SK-N-SH (cell line): ENCODE measurements at regions not wholly inside any gene's neighbourhood (a gene's known extent, or its start where the extent isn't known, plus 50 kb on each side); places are given as distances from the start of the nearest gene placed in this dataset.

Source experiments
- CTCF ChIA-PET: fragments of 300-600, 350-600 bp; formaldehyde crosslinking; extraction: SDS; loops from one replicate; lab custom pipeline; 2021; lab: Yijun Ruan, JAX
- POLR2A ChIA-PET: fragments of 350-600 bp; sonication (Branson Sonifier 250); formaldehyde crosslinking; extraction: SDS; loops from one replicate; lab custom pipeline; 2020; ENCODE audit warnings: antibody characterized with exemption, inconsistent platforms; lab: Yijun Ruan, JAX
- DNase-seq: peaks from one replicate; pipeline ENCODE4 v3.0.0; 2012
- H2AFZ ChIP-seq: fragments of 200-600 bp; sonication (generic); 2 replicates; pipeline ENCODE4 v1.8.1; 2016; ENCODE audit warnings: antibody characterized with exemption, mild to moderate bottlenecking, low read depth
- H3F3A ChIP-seq: fragments of 200-600 bp; sonication (generic); replicated peaks from 2 replicates; pipeline ENCODE3; 2016; ENCODE audit warnings: antibody characterized with exemption, mild to moderate bottlenecking; ENCODE audit not compliant: insufficient read depth
- H3K27ac ChIP-seq, 2 experiments: fragments of 200-500 bp in 1 of 2; fragments of 200-600 bp in 1 of 2; sonication (Bioruptor generic) in 1 of 2; sonication (generic), shearing (Covaris generic) in 1 of 2; 2 replicates each; pipeline versions ENCODE4 v1.5.1 to v1.6.1; 2014 to 2016; ENCODE audit warnings: low read depth in 2 of 2, inconsistent platforms in 1 of 2, low read length in 1 of 2, mild to moderate bottlenecking in 1 of 2, mixed read lengths in 1 of 2
- H3K27me3 ChIP-seq: fragments of 200-600 bp; sonication (generic), shearing (Covaris generic); 2 replicates; pipeline ENCODE4 v1.6.1; 2016; ENCODE audit warnings: mixed run types; ENCODE audit not compliant: insufficient read depth
- H3K36me3 ChIP-seq, 2 experiments: fragments of 200-500 bp in 1 of 2; fragments of 200-600 bp in 1 of 2; sonication (Bioruptor generic) in 1 of 2; sonication (generic) in 1 of 2; replicated peaks in 1 of 2; 2 replicates each; pipeline versions ENCODE3 to v1.5.1; 2014 to 2016; ENCODE audit warnings: low read length in 1 of 2, mild to moderate bottlenecking in 1 of 2; ENCODE audit not compliant: insufficient read depth in 2 of 2, control insufficient read depth in 1 of 2
- H3K4me1 ChIP-seq, 2 experiments: fragments of 200-500 bp in 1 of 2; fragments of 200-600 bp in 1 of 2; sonication (Bioruptor generic) in 1 of 2; sonication (generic), shearing (Covaris generic) in 1 of 2; 2 replicates each; pipeline versions ENCODE4 v1.5.1 to v1.6.1; 2014 to 2016; ENCODE audit warnings: low read depth in 1 of 2, low read length in 1 of 2, mixed run types in 1 of 2; ENCODE audit not compliant: insufficient read depth in 2 of 2, control insufficient read depth in 1 of 2
- H3K4me2 ChIP-seq: fragments of 200-600 bp; sonication (generic), shearing (Covaris generic); 2 replicates; pipeline ENCODE4 v1.6.1; 2017; ENCODE audit warnings: mixed run types
- H3K4me3 ChIP-seq, 2 experiments: fragments of 200-500 bp in 1 of 2; fragments of 200-600 bp in 1 of 2; sonication (Bioruptor generic) in 1 of 2; sonication (generic), shearing (Covaris generic) in 1 of 2; 2 replicates each; pipeline versions ENCODE4 v1.5.1 to v1.8.1; 2014 to 2016; ENCODE audit warnings: low read depth in 2 of 2, inconsistent platforms in 1 of 2, low read length in 1 of 2, mild to moderate bottlenecking in 1 of 2, mixed read lengths in 1 of 2, moderate library complexity in 1 of 2
- H3K79me2 ChIP-seq: fragments of 200-600 bp; sonication (generic); 2 replicates; pipeline ENCODE4 v1.8.1; 2017; ENCODE audit warnings: mild to moderate bottlenecking; ENCODE audit not compliant: insufficient read depth
- H3K9ac ChIP-seq: fragments of 200-600 bp; sonication (generic); 2 replicates; pipeline ENCODE4 v1.6.1; 2017; ENCODE audit warnings: mixed run types
- H3K9me2 ChIP-seq: fragments of 200-600 bp; sonication (generic); 2 replicates; pipeline ENCODE4 v1.6.1; 2017; ENCODE audit warnings: mixed run types
- H3K9me3 ChIP-seq: fragments of 200-600 bp; sonication (generic); 2 replicates; pipeline ENCODE4 v1.6.1; 2017; ENCODE audit warnings: mixed run types, mild to moderate bottlenecking, moderate library complexity
- H4K20me1 ChIP-seq: fragments of 200-600 bp; sonication (generic); 2 replicates; pipeline ENCODE4 v1.6.1; 2017; ENCODE audit warnings: mild to moderate bottlenecking, mixed run types; ENCODE audit not compliant: insufficient read depth
- CHD2 ChIP-seq: fragments of 150-350 bp; IDR thresholded peaks from 2 replicates; pipeline ENCODE4 v1.6.1; 2018; ENCODE audit warnings: low read length; ENCODE audit not compliant: partially characterized antibody
- CTCF ChIP-seq: fragments of 200-600 bp; sonication (generic); IDR thresholded peaks from 2 replicates; pipeline ENCODE4 v1.6.1; 2017; ENCODE audit warnings: antibody characterized with exemption, mild to moderate bottlenecking, moderate library complexity
- ELF1 ChIP-seq: IDR thresholded peaks from 2 replicates; pipeline ENCODE4 v1.4.0; 2012
- EP300 ChIP-seq, 2 experiments: IDR thresholded peaks; 2 replicates each; pipeline versions ENCODE4 v1.4.0 to v1.6.1; 2012; ENCODE audit warnings: borderline replicate concordance in 1 of 2, low read depth in 1 of 2, low read length in 1 of 2
- EZH2phosphoT487 ChIP-seq: fragments of 200-600 bp; sonication (generic); IDR thresholded peaks from 2 replicates; pipeline ENCODE4 v1.6.1; 2017; ENCODE audit warnings: low read depth, mixed run types, mild to moderate bottlenecking, antibody characterized with exemption, moderate library complexity, borderline replicate concordance
- FOSL2 ChIP-seq: IDR thresholded peaks from 2 replicates; pipeline ENCODE4 v1.4.0; 2012; ENCODE audit warnings: low read depth, mild to moderate bottlenecking, moderate library complexity, borderline replicate concordance
- FOXJ3 ChIP-seq: sonication (generic); formaldehyde crosslinking; IDR thresholded peaks from 2 replicates; pipeline ENCODE4 v1.5.1; 2020; ENCODE audit warnings: mild to moderate bottlenecking, missing genetic modification reagents
- GATA2 ChIP-seq: sonication (generic); formaldehyde crosslinking; IDR thresholded peaks from 2 replicates; pipeline ENCODE4 v1.5.0; 2020; ENCODE audit warnings: mild to moderate bottlenecking, missing genetic modification reagents
- JUND ChIP-seq: IDR thresholded peaks from 2 replicates; pipeline ENCODE4 v1.4.0; 2012
- MAX ChIP-seq: IDR thresholded peaks from 2 replicates; pipeline ENCODE4 v1.4.0; 2012; ENCODE audit warnings: low read depth
- MXI1 ChIP-seq: IDR thresholded peaks from 2 replicates; pipeline ENCODE4 v1.6.1; 2012; ENCODE audit warnings: mild to moderate bottlenecking, low read depth, low read length, improper control_type of control experiment
- NFIC ChIP-seq: IDR thresholded peaks from 2 replicates; pipeline ENCODE4 v1.4.0; 2012; ENCODE audit warnings: borderline replicate concordance
- NRF1 ChIP-seq: IDR thresholded peaks from 2 replicates; pipeline ENCODE4 v1.6.1; 2012; ENCODE audit warnings: low read depth, mild to moderate bottlenecking, low read length
- POLR2AphosphoS5 ChIP-seq: IDR thresholded peaks from 2 replicates; pipeline ENCODE4 v1.6.1; 2012; ENCODE audit warnings: low read depth, low read length
- RCOR1 ChIP-seq: fragments of 150-350 bp; IDR thresholded peaks from 2 replicates; pipeline ENCODE4 v1.6.1; 2017; ENCODE audit warnings: antibody characterized with exemption, low read length
- SIN3A ChIP-seq: IDR thresholded peaks from 2 replicates; pipeline ENCODE4 v1.6.1; 2012; ENCODE audit warnings: low read depth, mild to moderate bottlenecking, low read length, moderate library complexity, borderline replicate concordance
- SMC3 ChIP-seq: IDR thresholded peaks from 2 replicates; pipeline ENCODE4 v1.6.1; 2012; ENCODE audit warnings: low read depth, low read length, improper control_type of control experiment
- TCF12 ChIP-seq: IDR thresholded peaks from 2 replicates; pipeline ENCODE4 v1.4.0; 2012
- TEAD4 ChIP-seq: IDR thresholded peaks from 2 replicates; pipeline ENCODE4 v1.4.0; 2012; ENCODE audit warnings: mild to moderate bottlenecking, borderline replicate concordance; ENCODE audit not compliant: insufficient read depth
- USF2 ChIP-seq: fragments of 150-350 bp; IDR thresholded peaks from 2 replicates; pipeline ENCODE4 v1.6.1; 2017; ENCODE audit warnings: antibody characterized with exemption, low read length, low read depth, borderline replicate concordance
- YY1 ChIP-seq: IDR thresholded peaks from 2 replicates; pipeline ENCODE4 v1.4.0; 2012; ENCODE audit warnings: low read depth, mild to moderate bottlenecking
- WGBS: methylation state at CpG from one replicate; pipeline ENCODE4 v1.1.6; 2017; ENCODE audit warnings: low lambda C conversion rate; 5-methylcytosine and 5-hydroxymethylcytosine counted together
- TF ChIP-seq, protein P1 (sequence below): IDR thresholded peaks from 2 replicates; pipeline ENCODE4 v1.4.0; 2012; ENCODE audit warnings: low read depth, borderline replicate concordance
- TF ChIP-seq, protein P2 (sequence below): IDR thresholded peaks from 2 replicates; pipeline ENCODE4 v1.4.0; 2012; ENCODE audit warnings: low read depth, borderline replicate concordance

DNA sequence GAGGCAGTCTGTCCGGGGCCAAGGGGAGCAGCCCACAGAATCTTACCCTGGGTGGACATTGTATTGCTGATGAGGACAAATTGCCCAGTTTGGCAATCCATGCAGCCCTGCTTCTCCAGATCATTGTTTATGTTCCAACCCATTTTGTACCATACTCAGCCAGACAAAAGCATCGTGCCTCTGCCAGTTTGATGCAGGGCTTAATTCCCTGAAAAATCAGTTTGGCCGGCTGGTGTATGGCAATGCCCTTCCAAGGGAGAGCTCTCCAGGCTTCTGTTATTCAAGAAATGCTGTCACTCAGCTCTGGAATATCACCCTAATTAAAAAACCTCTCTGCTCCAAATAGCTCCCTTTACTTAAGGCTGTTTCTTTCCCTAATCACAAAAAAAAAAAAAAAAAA, 697.7 kb downstream of the TBC1D22A start:
- no peak for DNase-seq
- POLR2A ChIA-PET: no interaction called here
- no peaks in the 10 kb centered on the region for H3K27me3 ChIP-seq
- H3K9me3 ChIP-seq: no peaks in the 10 kb centered on the region
- H3F3A ChIP-seq: no peaks in the 10 kb centered on the region
- no peaks in the 10 kb centered on the region for H3K36me3 ChIP-seq
- no peak for TF ChIP-seq FOXJ3 (CRISPR knock-in tag)
- TF ChIP-seq, protein P1, sequence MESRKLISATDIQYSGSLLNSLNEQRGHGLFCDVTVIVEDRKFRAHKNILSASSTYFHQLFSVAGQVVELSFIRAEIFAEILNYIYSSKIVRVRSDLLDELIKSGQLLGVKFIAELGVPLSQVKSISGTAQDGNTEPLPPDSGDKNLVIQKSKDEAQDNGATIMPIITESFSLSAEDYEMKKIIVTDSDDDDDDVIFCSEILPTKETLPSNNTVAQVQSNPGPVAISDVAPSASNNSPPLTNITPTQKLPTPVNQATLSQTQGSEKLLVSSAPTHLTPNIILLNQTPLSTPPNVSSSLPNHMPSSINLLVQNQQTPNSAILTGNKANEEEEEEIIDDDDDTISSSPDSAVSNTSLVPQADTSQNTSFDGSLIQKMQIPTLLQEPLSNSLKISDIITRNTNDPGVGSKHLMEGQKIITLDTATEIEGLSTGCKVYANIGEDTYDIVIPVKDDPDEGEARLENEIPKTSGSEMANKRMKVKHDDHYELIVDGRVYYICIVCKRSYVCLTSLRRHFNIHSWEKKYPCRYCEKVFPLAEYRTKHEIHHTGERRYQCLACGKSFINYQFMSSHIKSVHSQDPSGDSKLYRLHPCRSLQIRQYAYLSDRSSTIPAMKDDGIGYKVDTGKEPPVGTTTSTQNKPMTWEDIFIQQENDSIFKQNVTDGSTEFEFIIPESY: no peak
- no peak for TF ChIP-seq YY1
- no peak for TF ChIP-seq SMC3
- TF ChIP-seq ELF1: no peak
- TF ChIP-seq TEAD4: no peak
- no peak for TF ChIP-seq TCF12
- TF ChIP-seq GATA2 (CRISPR knock-in tag): no peak
- TF ChIP-seq USF2: no peak
- TF ChIP-seq, protein P2, sequence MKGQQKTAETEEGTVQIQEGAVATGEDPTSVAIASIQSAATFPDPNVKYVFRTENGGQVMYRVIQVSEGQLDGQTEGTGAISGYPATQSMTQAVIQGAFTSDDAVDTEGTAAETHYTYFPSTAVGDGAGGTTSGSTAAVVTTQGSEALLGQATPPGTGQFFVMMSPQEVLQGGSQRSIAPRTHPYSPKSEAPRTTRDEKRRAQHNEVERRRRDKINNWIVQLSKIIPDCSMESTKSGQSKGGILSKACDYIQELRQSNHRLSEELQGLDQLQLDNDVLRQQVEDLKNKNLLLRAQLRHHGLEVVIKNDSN: no peak
- TF ChIP-seq FOSL2: no peak
- TF ChIP-seq NFIC: no peak
- no peak for TF ChIP-seq MXI1
- no peak for TF ChIP-seq MAX
- no peak for TF ChIP-seq EZH2phosphoT487
- no peak overlapping the region for H2AFZ ChIP-seq
- H3K27ac ChIP-seq: no peak overlapping the region
- no peaks in the 10 kb centered on the region for H4K20me1 ChIP-seq
- CTCF ChIA-PET: no interaction called here
- H3K9ac ChIP-seq: no peak overlapping the region
- no peak overlapping the region for H3K4me3 ChIP-seq
- no peaks in the 10 kb centered on the region for H3K79me2 ChIP-seq
- no peaks in the 10 kb centered on the region for H3K9me2 ChIP-seq
- H3K4me1 ChIP-seq: no peaks in the 10 kb centered on the region
- no peak overlapping the region for H3K4me2 ChIP-seq
- 15% methylated on average over 3 of the region's 3 CpGs for WGBS

GRCh38 chr22:47458348-47458747, 695.9 kb downstream of the TBC1D22A start:
- H3K27ac ChIP-seq: no peak overlapping the region
- no peak overlapping the region for H3K4me2 ChIP-seq
- H3K36me3 ChIP-seq: no peaks in the 10 kb centered on the region
- H3K4me1 ChIP-seq: no peaks in the 10 kb centered on the region
- no peak overlapping the region for H2AFZ ChIP-seq
- no peaks in the 10 kb centered on the region for H3K79me2 ChIP-seq
- ChIA-PET POLR2A (no interaction called here), CTCF (no interaction called here)
- no peak overlapping the region for H3K4me3 ChIP-seq
- 33% methylated on average over 5 of the region's 8 CpGs for WGBS
- H4K20me1 ChIP-seq: no peaks in the 10 kb centered on the region
- peaks cover 11% of the 10 kb centered on the region for H3K9me3 ChIP-seq
- no peaks in the 10 kb centered on the region for H3F3A ChIP-seq
- no peaks in the 10 kb centered on the region for H3K9me2 ChIP-seq
- H3K9ac ChIP-seq: no peak overlapping the region
- H3K27me3 ChIP-seq: no peaks in the 10 kb centered on the region
- no peak for DNase-seq
- TF ChIP-seq CTCF (no peak), NRF1 (no peak), FOSL2 (no peak), POLR2AphosphoS5 (no peak), EP300 (IDR thresholded peaks at IDR 0.05; ENCODE audit: borderline replicate concordance in 1 of 2, low read depth in 1 of 2, low read length in 1 of 2) (no peak), JUND (no peak), SIN3A (no peak), EZH2phosphoT487 (no peak), CHD2 (no peak), YY1 (no peak), RCOR1 (no peak)
- TF ChIP-seq, protein P1: no peak
